GM23338 (cell line): ENCODE measurements at regions not wholly inside any gene's neighbourhood (a gene's known extent, or its start where the extent isn't known, plus 50 kb on each side); places are given as distances from the start of the nearest gene placed in this dataset.

Experiments
- CTCF ChIP-seq, 2 experiments: fragments of 200-600 bp in 1 of 2; sonication (generic) in 1 of 2; conservative IDR thresholded peaks; 2 replicates each; pipeline versions ENCODE4 v1.5.1 to v1.6.1; 2016 to 2017; ENCODE audit warnings: antibody characterized with exemption in 2 of 2, low read depth in 2 of 2, mild to moderate bottlenecking in 2 of 2, moderate library complexity in 1 of 2
- EZH2phosphoT487 ChIP-seq: fragments of 200-600 bp; sonication (generic); IDR thresholded peaks from one replicate; pipeline ENCODE4 v1.8.1; 2018; ENCODE audit warnings: antibody characterized with exemption; ENCODE audit not compliant: unreplicated experiment
- REST ChIP-seq: IDR thresholded peaks from one replicate; pipeline ENCODE4 v1.6.1; 2018; ENCODE audit warnings: antibody characterized with exemption; ENCODE audit not compliant: unreplicated experiment
- STAT1 ChIP-seq: IDR thresholded peaks from one replicate; pipeline ENCODE4 v1.6.1; 2016; ENCODE audit warnings: antibody characterized with exemption; ENCODE audit not compliant: unreplicated experiment
- ZNF331 ChIP-seq: fragments of 250-450 bp; sonication (Bioruptor Pico); IDR thresholded peaks from 2 replicates; pipeline ENCODE4 v1.5.0; 2020; ENCODE audit warnings: low read depth, mild to moderate bottlenecking, moderate library complexity

- TF ChIP-seq CTCF (conservative IDR thresholded peaks at IDR 0.05; ENCODE audit: low read depth in 2 of 2) (no peak), REST (no peak), STAT1 (no peak), EZH2phosphoT487 (no peak), ZNF331 (CRISPR knock-in tag) (no peak)
These were observed 53.1 kb upstream of the ATP5MC3 start for GRCh38 chr2:175234650-175235049.
